HG02884 (cell line): ENCODE measurements at regions not wholly inside any gene's neighbourhood (a gene's known extent, or its start where the extent isn't known, plus 50 kb on each side); places are given as distances from the start of the nearest gene placed in this dataset.
"Not testable (repeated sequence)": the region's sequence is repeated elsewhere in the genome, so short reads cannot be mapped to it uniquely, and the experiment has no call there.

Experiments
- ATAC-seq: cut with Tn5 transposase; IDR thresholded peaks from one replicate; pipeline ENCODE4 v1.9.1; 2021; ENCODE audit warnings: mild to moderate bottlenecking, moderate library complexity; ENCODE audit not compliant: unreplicated experiment

GRCh38 chr11:119586181-119586580 lies 142.8 kb downstream of the NECTIN1 start:
- ATAC-seq: no peak

- no peak for ATAC-seq
Measured at GRCh38 chr11:119585043-119585781, 143.8 kb downstream of the NECTIN1 start.

- no peak for ATAC-seq
Measured at GRCh38 chr11:119584193-119585042, 144.6 kb downstream of the NECTIN1 start.

- no peak for ATAC-seq
Measured at GRCh38 chr11:119583585-119583984, 145.4 kb downstream of the NECTIN1 start.

- ATAC-seq: not testable (repeated sequence)
Measured at GRCh38 chr11:119581396-119581795, 147.6 kb downstream of the NECTIN1 start.

- ATAC-seq: no peak
Measured at GRCh38 chr11:119580751-119581150, 148.2 kb downstream of the NECTIN1 start.

- no peak for ATAC-seq
Measured at GRCh38 chr11:119580081-119580480, 148.9 kb downstream of the NECTIN1 start.

GRCh38 chr11:119578521-119579191 lies 150.3 kb downstream of the NECTIN1 start:
- ATAC-seq: no peak

GRCh38 chr11:119573858-119574257 lies 150.9 kb upstream of the THY1 start:
- no peak for ATAC-seq

- no peak for ATAC-seq
Measured at GRCh38 chr11:119572481-119573424, 149.8 kb upstream of the THY1 start.

GRCh38 chr11:119571311-119571710 lies 148.3 kb upstream of the THY1 start:
- no peak for ATAC-seq

GRCh38 chr11:119567688-119568582 lies 145.0 kb upstream of the THY1 start:
- no peak for ATAC-seq

GRCh38 chr11:119566319-119566718 lies 143.3 kb upstream of the THY1 start:
- ATAC-seq: no peak

- ATAC-seq: not testable (repeated sequence)
Measured at GRCh38 chr11:119565693-119566092, 142.7 kb upstream of the THY1 start.

- ATAC-seq: no peak
Measured at GRCh38 chr11:119560961-119561360, 138.0 kb upstream of the THY1 start.

- ATAC-seq: no peak
Measured at GRCh38 chr11:119560291-119560690, 137.3 kb upstream of the THY1 start.

- no peak for ATAC-seq
Measured at GRCh38 chr11:119552106-119552485, 129.1 kb upstream of the THY1 start.

GRCh38 chr11:119551420-119552105 lies 128.6 kb upstream of the THY1 start:
- ATAC-seq: no peak
